ENCODE measurements at regions not wholly inside any gene's neighbourhood (a gene's known extent, or its start where the extent isn't known, plus 50 kb on each side); places are given as distances from the start of the nearest gene placed in this dataset.
"Not testable (repeated sequence)": the region's sequence is repeated elsewhere in the genome, so short reads cannot be mapped to it uniquely, and the experiment has no call there.

- H2BK12ac ChIP-seq (ENCODE audit: low read length in 2 of 2) = no peak overlapping the region
- no peak overlapping the region for H3K14ac ChIP-seq (ENCODE audit: low read length in 2 of 2)
- H3K4me3 ChIP-seq (ENCODE audit: insufficient read depth in 1 of 2, low read depth in 1 of 2, low read length in 2 of 2) = no peak overlapping the region
- H3K4me2 ChIP-seq (ENCODE audit: low read length, poor library complexity, severe bottlenecking) = no peak overlapping the region
- no peak overlapping the region for H3K4ac ChIP-seq (ENCODE audit: low read depth in 1 of 2, low read length in 2 of 2)
- no peak overlapping the region for H3K18ac ChIP-seq (ENCODE audit: low read depth in 1 of 2, low read length in 2 of 2)
- WGBS = 72% methylated on average over 6 of the region's 7 CpGs
- H3K23ac ChIP-seq (ENCODE audit: low read length in 2 of 2) = peak overlapping the region in 1 of 2 experiments; percentile 91
- no peak overlapping the region for H2BK120ac ChIP-seq (ENCODE audit: low read depth, low read length)
- no peak overlapping the region for H3K9ac ChIP-seq (ENCODE audit: low read length)
- H2BK5ac ChIP-seq (ENCODE audit: low read depth, low read length, poor library complexity, severe bottlenecking) = no peak overlapping the region
- H3K79me1 ChIP-seq (replicated peaks; ENCODE audit: low read length, poor library complexity, severe bottlenecking) = no peaks in the 10 kb centered on the region
- H3K36me3 ChIP-seq (ENCODE audit: control insufficient read depth in 1 of 2, insufficient read depth in 2 of 2, low read depth in 1 of 2, low read length in 2 of 2) = no peaks in the 10 kb centered on the region
- no peak overlapping the region for H2AK5ac ChIP-seq (ENCODE audit: low read length, severe bottlenecking)
- no peak for DNase-seq
- H4K8ac ChIP-seq (ENCODE audit: low read length) = no peak overlapping the region
- H3K4me1 ChIP-seq (ENCODE audit: control insufficient read depth, insufficient read depth, low read depth, low read length) = no peaks in the 10 kb centered on the region
- no peak overlapping the region for H4K91ac ChIP-seq (ENCODE audit: low read length)
- no peaks in the 10 kb centered on the region for H3K27me3 ChIP-seq (ENCODE audit: control insufficient read depth in 1 of 2, insufficient read depth in 1 of 2, low read length in 2 of 2)
- no peak overlapping the region for H2BK15ac ChIP-seq (ENCODE audit: low read depth, poor library complexity, severe bottlenecking)
- H2AFZ ChIP-seq (ENCODE audit: low read depth, low read length) = no peak overlapping the region
- no peak overlapping the region for H3K27ac ChIP-seq (ENCODE audit: low read length, poor library complexity, severe bottlenecking)
- no peaks in the 10 kb centered on the region for H3K9me3 ChIP-seq (ENCODE audit: control insufficient read depth, low read length)
These were observed 339.1 kb downstream of the SATB1 start for GRCh38 chr3:18086078-18086477.

GRCh38 chr3:18085429-18085828 is 339.7 kb downstream of the SATB1 start:
- Histone ChIP-seq H3K4me3 (ENCODE audit: insufficient read depth in 1 of 2, low read depth in 1 of 2, low read length in 2 of 2) (no peak overlapping the region), H3K14ac (ENCODE audit: low read length in 2 of 2) (no peak overlapping the region), H3K23ac (ENCODE audit: low read length in 2 of 2) (no peak overlapping the region), H4K91ac (ENCODE audit: low read length) (no peak overlapping the region), H2AK5ac (ENCODE audit: low read length, severe bottlenecking) (no peak overlapping the region), H4K8ac (ENCODE audit: low read length) (no peak overlapping the region), H3K4ac (ENCODE audit: low read depth in 1 of 2, low read length in 2 of 2) (no peak overlapping the region), H2BK15ac (ENCODE audit: low read depth, poor library complexity, severe bottlenecking) (no peak overlapping the region), H2BK12ac (ENCODE audit: low read length in 2 of 2) (no peak overlapping the region), H2AFZ (ENCODE audit: low read depth, low read length) (no peak overlapping the region), H3K4me1 (ENCODE audit: control insufficient read depth, insufficient read depth, low read depth, low read length) (no peaks in the 10 kb centered on the region), H3K9ac (ENCODE audit: low read length) (no peak overlapping the region), H3K18ac (ENCODE audit: low read depth in 1 of 2, low read length in 2 of 2) (no peak overlapping the region), H3K27me3 (ENCODE audit: control insufficient read depth in 1 of 2, insufficient read depth in 1 of 2, low read length in 2 of 2) (no peaks in the 10 kb centered on the region), H3K9me3 (ENCODE audit: control insufficient read depth, low read length) (no peaks in the 10 kb centered on the region), H3K4me2 (ENCODE audit: low read length, poor library complexity, severe bottlenecking) (no peak overlapping the region), H3K79me1 (replicated peaks; ENCODE audit: low read length, poor library complexity, severe bottlenecking) (no peaks in the 10 kb centered on the region), H2BK5ac (ENCODE audit: low read depth, low read length, poor library complexity, severe bottlenecking) (no peak overlapping the region), H3K27ac (ENCODE audit: low read length, poor library complexity, severe bottlenecking) (no peak overlapping the region), H3K36me3 (ENCODE audit: control insufficient read depth in 1 of 2, insufficient read depth in 2 of 2, low read depth in 1 of 2, low read length in 2 of 2) (no peaks in the 10 kb centered on the region), H2BK120ac (ENCODE audit: low read depth, low read length) (no peak overlapping the region)
- 81% methylated on average over 4 of the region's 4 CpGs for WGBS
- DNase-seq = no peak

GRCh38 chr3:18083273-18083590 is 340.8 kb upstream of the TBC1D5 start:
- not testable (repeated sequence) for H2BK120ac ChIP-seq (ENCODE audit: low read depth, low read length); H2BK5ac ChIP-seq (ENCODE audit: low read depth, low read length, poor library complexity, severe bottlenecking); H2BK12ac ChIP-seq (ENCODE audit: low read length in 2 of 2); H3K23ac ChIP-seq (ENCODE audit: low read length in 2 of 2); H2AK5ac ChIP-seq (ENCODE audit: low read length, severe bottlenecking); H3K9me3 ChIP-seq (ENCODE audit: control insufficient read depth, low read length); H3K27me3 ChIP-seq (ENCODE audit: control insufficient read depth in 1 of 2, insufficient read depth in 1 of 2, low read length in 2 of 2); H3K36me3 ChIP-seq (ENCODE audit: control insufficient read depth in 1 of 2, insufficient read depth in 2 of 2, low read depth in 1 of 2, low read length in 2 of 2); H3K4me1 ChIP-seq (ENCODE audit: control insufficient read depth, insufficient read depth, low read depth, low read length); H3K4me3 ChIP-seq (ENCODE audit: insufficient read depth in 1 of 2, low read depth in 1 of 2, low read length in 2 of 2); H3K27ac ChIP-seq (ENCODE audit: low read length, poor library complexity, severe bottlenecking); H4K8ac ChIP-seq (ENCODE audit: low read length); H3K4ac ChIP-seq (ENCODE audit: low read depth in 1 of 2, low read length in 2 of 2); H2AFZ ChIP-seq (ENCODE audit: low read depth, low read length); DNase-seq; H3K79me1 ChIP-seq (replicated peaks; ENCODE audit: low read length, poor library complexity, severe bottlenecking); H3K18ac ChIP-seq (ENCODE audit: low read depth in 1 of 2, low read length in 2 of 2); H2BK15ac ChIP-seq (ENCODE audit: low read depth, poor library complexity, severe bottlenecking); H4K91ac ChIP-seq (ENCODE audit: low read length); H3K14ac ChIP-seq (ENCODE audit: low read length in 2 of 2); H3K4me2 ChIP-seq (ENCODE audit: low read length, poor library complexity, severe bottlenecking); H3K9ac ChIP-seq (ENCODE audit: low read length)
- no CpG with 5 or more reads among the region's 1 CpG for WGBS

- Histone ChIP-seq H3K23ac (ENCODE audit: low read length in 2 of 2) (no peak overlapping the region), H3K27ac (ENCODE audit: low read length, poor library complexity, severe bottlenecking) (no peak overlapping the region), H3K36me3 (ENCODE audit: control insufficient read depth in 1 of 2, insufficient read depth in 2 of 2, low read depth in 1 of 2, low read length in 2 of 2) (no peaks in the 10 kb centered on the region), H3K4me2 (ENCODE audit: low read length, poor library complexity, severe bottlenecking) (no peak overlapping the region), H4K91ac (ENCODE audit: low read length) (no peak overlapping the region), H3K9ac (ENCODE audit: low read length) (no peak overlapping the region), H3K9me3 (ENCODE audit: control insufficient read depth, low read length) (no peaks in the 10 kb centered on the region), H2BK5ac (ENCODE audit: low read depth, low read length, poor library complexity, severe bottlenecking) (no peak overlapping the region), H2AFZ (ENCODE audit: low read depth, low read length) (no peak overlapping the region), H3K4me1 (ENCODE audit: control insufficient read depth, insufficient read depth, low read depth, low read length) (peaks cover 2% of the 10 kb centered on the region), H3K4me3 (ENCODE audit: insufficient read depth in 1 of 2, low read depth in 1 of 2, low read length in 2 of 2) (no peak overlapping the region), H3K14ac (ENCODE audit: low read length in 2 of 2) (no peak overlapping the region), H3K4ac (ENCODE audit: low read depth in 1 of 2, low read length in 2 of 2) (no peak overlapping the region), H3K27me3 (ENCODE audit: control insufficient read depth in 1 of 2, insufficient read depth in 1 of 2, low read length in 2 of 2) (no peaks in the 10 kb centered on the region), H4K8ac (ENCODE audit: low read length) (no peak overlapping the region), H2BK120ac (ENCODE audit: low read depth, low read length) (no peak overlapping the region), H2BK15ac (ENCODE audit: low read depth, poor library complexity, severe bottlenecking) (no peak overlapping the region), H2BK12ac (ENCODE audit: low read length in 2 of 2) (no peak overlapping the region), H3K79me1 (replicated peaks; ENCODE audit: low read length, poor library complexity, severe bottlenecking) (no peaks in the 10 kb centered on the region), H3K18ac (ENCODE audit: low read depth in 1 of 2, low read length in 2 of 2) (no peak overlapping the region), H2AK5ac (ENCODE audit: low read length, severe bottlenecking) (no peak overlapping the region)
- no peak for DNase-seq
- 89% methylated on average over 3 of the region's 3 CpGs for WGBS
These were observed 340.3 kb upstream of the TBC1D5 start for GRCh38 chr3:18082551-18083272.

All from mesenchymal stem cell (in vitro differentiated cells and primary cell).